Neural progenitor cell (in vitro differentiated cells): ENCODE measurements at regions not wholly inside any gene's neighbourhood (a gene's known extent, or its start where the extent isn't known, plus 50 kb on each side); places are given as distances from the start of the nearest gene placed in this dataset.

Source experiments
- EZH2 ChIP-seq: fragments of 200-600 bp; sonication (generic); IDR thresholded peaks from 2 replicates; pipeline ENCODE4 v1.6.1; 2017; ENCODE audit warnings: antibody characterized with exemption, mild to moderate bottlenecking, moderate library complexity
- EZH2phosphoT487 ChIP-seq: fragments of 200-600 bp; sonication (generic); IDR thresholded peaks from 2 replicates; pipeline ENCODE4 v1.6.1; 2017; ENCODE audit warnings: antibody characterized with exemption
- TF ChIP-seq, protein P1 (sequence below): fragments of 200-600 bp; sonication (generic); IDR thresholded peaks from 2 replicates; pipeline ENCODE4 v1.5.1; 2017; ENCODE audit warnings: antibody characterized with exemption, mild to moderate bottlenecking

GRCh38 chr14:98853063-98853729 lies 418.8 kb downstream of the BCL11B start:
- no peak for TF ChIP-seq EZH2phosphoT487
- TF ChIP-seq, protein P1, sequence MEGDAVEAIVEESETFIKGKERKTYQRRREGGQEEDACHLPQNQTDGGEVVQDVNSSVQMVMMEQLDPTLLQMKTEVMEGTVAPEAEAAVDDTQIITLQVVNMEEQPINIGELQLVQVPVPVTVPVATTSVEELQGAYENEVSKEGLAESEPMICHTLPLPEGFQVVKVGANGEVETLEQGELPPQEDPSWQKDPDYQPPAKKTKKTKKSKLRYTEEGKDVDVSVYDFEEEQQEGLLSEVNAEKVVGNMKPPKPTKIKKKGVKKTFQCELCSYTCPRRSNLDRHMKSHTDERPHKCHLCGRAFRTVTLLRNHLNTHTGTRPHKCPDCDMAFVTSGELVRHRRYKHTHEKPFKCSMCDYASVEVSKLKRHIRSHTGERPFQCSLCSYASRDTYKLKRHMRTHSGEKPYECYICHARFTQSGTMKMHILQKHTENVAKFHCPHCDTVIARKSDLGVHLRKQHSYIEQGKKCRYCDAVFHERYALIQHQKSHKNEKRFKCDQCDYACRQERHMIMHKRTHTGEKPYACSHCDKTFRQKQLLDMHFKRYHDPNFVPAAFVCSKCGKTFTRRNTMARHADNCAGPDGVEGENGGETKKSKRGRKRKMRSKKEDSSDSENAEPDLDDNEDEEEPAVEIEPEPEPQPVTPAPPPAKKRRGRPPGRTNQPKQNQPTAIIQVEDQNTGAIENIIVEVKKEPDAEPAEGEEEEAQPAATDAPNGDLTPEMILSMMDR = no peak
- TF ChIP-seq EZH2 = no peak
